ENCODE measurements at regions not wholly inside any gene's neighbourhood (a gene's known extent, or its start where the extent isn't known, plus 50 kb on each side); places are given as distances from the start of the nearest gene placed in this dataset.

DNA sequence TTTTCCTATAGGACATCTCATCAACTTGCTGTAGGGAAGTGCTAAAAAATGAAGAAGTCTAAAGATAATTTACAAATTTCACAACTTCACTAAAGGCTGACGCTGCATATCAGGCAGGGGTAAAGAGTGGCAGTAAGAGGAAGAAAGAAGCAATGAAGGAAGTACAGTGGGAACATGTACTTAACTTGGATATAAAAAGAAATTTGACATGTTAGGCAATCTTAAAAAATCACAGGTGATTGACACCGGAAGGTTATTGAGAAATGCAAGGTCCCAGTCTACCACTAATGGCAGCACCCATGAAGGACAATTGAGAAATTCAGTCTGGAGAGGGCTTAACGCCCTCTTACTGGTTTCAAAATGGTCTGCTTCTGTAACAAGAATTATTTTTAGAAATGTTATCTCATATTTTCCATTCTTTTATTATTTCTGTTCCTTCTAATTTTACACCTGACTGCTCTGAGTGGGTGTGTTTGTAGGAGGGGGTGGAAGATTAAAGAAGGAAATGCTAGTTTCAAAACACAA is 358.1 kb downstream of the KCNJ2 start:
- Mint-ChIP-seq H3K9me3 (no peaks in the 10 kb centered on the region), H3K4me1 (ENCODE audit: low read depth) (no peaks in the 10 kb centered on the region), H3K36me3 (no peaks in the 10 kb centered on the region), H3K27me3 (no peaks in the 10 kb centered on the region), H3K27ac (no peak overlapping the region), H3K4me3 (no peak overlapping the region)
- POLR2A ChIA-PET = no interaction called here
- CTCF ChIA-PET = no interaction called here
- DNase-seq = no peak
- intact Hi-C loops (cut with micrococcal nuclease) = no loop called here

DNA sequence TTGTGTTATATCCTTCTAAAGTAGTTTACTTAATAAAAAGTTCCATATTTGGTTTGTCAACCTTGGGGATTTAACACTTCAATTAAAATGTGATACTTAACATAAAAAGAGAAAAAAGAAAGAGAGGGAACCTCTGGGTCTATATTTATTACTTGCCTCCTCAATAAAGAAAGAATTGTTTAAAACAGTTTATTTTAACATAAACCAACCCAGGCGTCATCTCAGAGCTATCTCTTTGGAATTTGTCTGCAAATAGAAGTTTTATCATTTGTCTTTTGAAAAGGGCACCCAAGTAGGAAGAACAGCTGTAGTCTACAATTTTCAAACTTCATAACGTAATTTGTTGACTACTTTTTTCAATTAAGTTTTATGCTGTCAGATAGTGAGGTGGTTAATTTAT is 364.1 kb downstream of the KCNJ2 start:
- CTCF ChIA-PET = no interaction called here
- H3K4me3 Mint-ChIP-seq = no peak overlapping the region
- DNase-seq = no peak
- H3K4me1 Mint-ChIP-seq (ENCODE audit: low read depth) = no peaks in the 10 kb centered on the region
- H3K27ac Mint-ChIP-seq = no peak overlapping the region
- no peaks in the 10 kb centered on the region for H3K36me3 Mint-ChIP-seq
- POLR2A ChIA-PET = no interaction called here
- no peaks in the 10 kb centered on the region for H3K9me3 Mint-ChIP-seq
- no peaks in the 10 kb centered on the region for H3K27me3 Mint-ChIP-seq
- intact Hi-C loops (cut with micrococcal nuclease) = no loop called here

DNA sequence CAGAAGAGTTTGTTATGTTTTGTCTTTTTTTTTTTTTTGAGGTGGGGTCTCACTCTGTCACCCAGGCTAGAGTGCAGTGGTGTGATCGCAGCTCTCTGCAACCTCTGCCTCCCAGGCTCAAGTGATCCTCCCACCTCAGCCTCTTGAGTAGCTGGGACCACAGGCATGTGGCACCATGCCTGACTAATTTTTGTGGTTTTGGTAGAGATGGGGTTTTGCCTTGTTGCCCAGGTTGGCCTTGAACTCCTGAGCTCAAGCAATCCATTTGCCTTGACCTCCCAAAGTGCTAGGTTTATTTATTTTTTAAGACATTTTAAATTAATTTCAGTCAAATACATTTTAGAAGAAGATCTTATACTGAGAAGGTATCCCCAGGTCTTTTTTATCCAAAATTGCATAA is 366.7 kb downstream of the KCNJ2 start:
- no peak for DNase-seq
- no peaks in the 10 kb centered on the region for H3K36me3 Mint-ChIP-seq
- no peaks in the 10 kb centered on the region for H3K4me1 Mint-ChIP-seq (ENCODE audit: low read depth)
- intact Hi-C loops (cut with micrococcal nuclease) = no loop called here
- H3K27me3 Mint-ChIP-seq = no peaks in the 10 kb centered on the region
- CTCF ChIA-PET = no interaction called here
- H3K9me3 Mint-ChIP-seq = no peaks in the 10 kb centered on the region
- no peak overlapping the region for H3K27ac Mint-ChIP-seq
- no peak overlapping the region for H3K4me3 Mint-ChIP-seq
- POLR2A ChIA-PET = no interaction called here

DNA sequence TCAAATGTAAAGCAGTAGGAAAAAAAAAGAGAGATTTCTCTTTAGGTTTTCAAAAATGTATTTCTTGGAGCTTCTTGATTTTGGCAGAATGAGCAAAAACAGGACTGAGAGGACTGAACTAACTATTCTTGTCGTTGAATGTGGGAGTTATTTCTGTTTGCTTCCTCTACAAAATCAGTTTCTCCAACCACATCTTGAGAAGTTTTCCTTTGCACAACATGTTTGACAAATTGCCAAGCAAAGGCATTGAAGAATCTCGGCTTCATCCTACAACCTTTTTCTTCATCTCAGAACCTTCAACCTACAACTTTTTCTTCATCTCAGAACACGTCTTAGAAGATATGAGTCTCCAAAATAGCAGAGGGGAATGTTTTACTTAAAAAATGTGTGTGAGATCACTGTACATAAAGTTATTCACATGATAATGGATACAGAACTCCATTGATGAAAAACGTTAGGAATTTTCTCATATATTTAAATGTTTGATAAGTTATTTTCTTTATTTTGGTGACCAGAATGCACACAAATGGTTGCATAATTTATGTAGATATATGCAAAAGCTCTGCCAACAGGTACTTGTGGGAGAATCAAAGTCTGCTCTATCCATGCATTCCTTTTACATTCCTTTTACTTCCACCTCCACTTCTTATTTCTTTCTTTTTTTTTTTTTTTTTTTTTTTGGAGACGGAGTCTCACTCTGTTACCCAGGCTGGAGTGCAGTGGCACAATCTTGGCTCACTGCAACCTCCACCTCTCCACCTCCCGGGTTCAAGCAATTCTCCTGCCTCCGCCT is 370.0 kb downstream of the KCNJ2 start:
- peaks cover 3% of the 10 kb centered on the region for H3K27me3 Mint-ChIP-seq
- H3K27ac Mint-ChIP-seq = no peak overlapping the region
- intact Hi-C loops (cut with micrococcal nuclease) = no loop called here
- POLR2A ChIA-PET = no interaction called here
- DNase-seq = no peak
- CTCF ChIA-PET = no interaction called here
- no peaks in the 10 kb centered on the region for H3K36me3 Mint-ChIP-seq
- no peak overlapping the region for H3K4me3 Mint-ChIP-seq
- H3K9me3 Mint-ChIP-seq = no peaks in the 10 kb centered on the region
- H3K4me1 Mint-ChIP-seq (ENCODE audit: low read depth) = no peaks in the 10 kb centered on the region

DNA sequence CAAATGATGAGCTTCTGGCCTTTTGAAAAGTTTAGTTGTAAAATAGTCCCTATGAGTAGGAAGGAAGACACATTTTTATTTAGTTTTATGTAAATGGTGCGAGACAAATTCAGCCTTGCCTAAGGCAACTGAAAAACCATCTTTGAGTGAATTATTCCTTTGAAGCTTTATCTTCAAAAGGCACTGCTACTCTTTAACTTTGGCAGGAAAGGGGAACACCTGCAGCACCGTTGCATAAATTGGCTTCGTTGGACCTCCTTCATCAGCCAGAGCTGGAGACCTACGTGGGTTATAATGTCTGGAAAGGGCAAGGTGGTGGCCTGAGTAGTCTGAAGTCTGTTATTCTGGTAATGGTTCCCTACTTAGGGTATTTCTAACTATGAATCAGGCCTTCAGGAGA is 373.5 kb downstream of the KCNJ2 start:
- no peak overlapping the region for H3K27ac Mint-ChIP-seq

DNA sequence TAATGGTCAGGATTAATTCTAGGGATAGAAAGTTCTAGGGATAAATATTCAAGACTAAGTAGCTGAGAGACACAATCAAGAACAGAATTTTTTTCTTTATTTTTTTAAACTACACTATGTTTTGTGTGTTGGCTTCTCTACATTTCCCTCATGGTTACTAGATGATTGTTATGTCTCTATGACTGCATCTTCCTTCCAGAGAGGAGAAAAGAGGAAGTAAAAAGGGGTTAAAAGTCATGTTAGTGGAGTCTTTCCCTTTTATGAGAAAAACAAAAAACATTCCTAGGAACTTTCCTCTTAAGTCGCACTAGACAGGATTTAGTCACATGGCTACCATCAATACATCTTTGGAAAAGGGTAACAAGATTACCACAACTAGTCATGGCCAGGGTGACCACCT is 375.0 kb downstream of the KCNJ2 start:
- H3K4me3 Mint-ChIP-seq = no peak overlapping the region
- peaks cover 3% of the 10 kb centered on the region for H3K27me3 Mint-ChIP-seq
- CTCF ChIA-PET = no interaction called here
- H3K36me3 Mint-ChIP-seq = no peaks in the 10 kb centered on the region
- no peak overlapping the region for H3K27ac Mint-ChIP-seq
- no peaks in the 10 kb centered on the region for H3K9me3 Mint-ChIP-seq
- POLR2A ChIA-PET = no interaction called here
- H3K4me1 Mint-ChIP-seq (ENCODE audit: low read depth) = no peaks in the 10 kb centered on the region
- DNase-seq = no peak
- intact Hi-C loops (cut with micrococcal nuclease) = no loop called here

More for the DNA sequence above, 373.5 kb downstream of the KCNJ2 start:
- peaks cover 3% of the 10 kb centered on the region for H3K27me3 Mint-ChIP-seq
- ChIA-PET CTCF (no interaction called here), POLR2A (no interaction called here)
- H3K4me3 Mint-ChIP-seq = no peak overlapping the region
- no peaks in the 10 kb centered on the region for H3K9me3 Mint-ChIP-seq
- H3K4me1 Mint-ChIP-seq (ENCODE audit: low read depth) = no peaks in the 10 kb centered on the region
- H3K36me3 Mint-ChIP-seq = no peaks in the 10 kb centered on the region
- intact Hi-C loops (cut with micrococcal nuclease) = no loop called here
- DNase-seq = no peak

DNA sequence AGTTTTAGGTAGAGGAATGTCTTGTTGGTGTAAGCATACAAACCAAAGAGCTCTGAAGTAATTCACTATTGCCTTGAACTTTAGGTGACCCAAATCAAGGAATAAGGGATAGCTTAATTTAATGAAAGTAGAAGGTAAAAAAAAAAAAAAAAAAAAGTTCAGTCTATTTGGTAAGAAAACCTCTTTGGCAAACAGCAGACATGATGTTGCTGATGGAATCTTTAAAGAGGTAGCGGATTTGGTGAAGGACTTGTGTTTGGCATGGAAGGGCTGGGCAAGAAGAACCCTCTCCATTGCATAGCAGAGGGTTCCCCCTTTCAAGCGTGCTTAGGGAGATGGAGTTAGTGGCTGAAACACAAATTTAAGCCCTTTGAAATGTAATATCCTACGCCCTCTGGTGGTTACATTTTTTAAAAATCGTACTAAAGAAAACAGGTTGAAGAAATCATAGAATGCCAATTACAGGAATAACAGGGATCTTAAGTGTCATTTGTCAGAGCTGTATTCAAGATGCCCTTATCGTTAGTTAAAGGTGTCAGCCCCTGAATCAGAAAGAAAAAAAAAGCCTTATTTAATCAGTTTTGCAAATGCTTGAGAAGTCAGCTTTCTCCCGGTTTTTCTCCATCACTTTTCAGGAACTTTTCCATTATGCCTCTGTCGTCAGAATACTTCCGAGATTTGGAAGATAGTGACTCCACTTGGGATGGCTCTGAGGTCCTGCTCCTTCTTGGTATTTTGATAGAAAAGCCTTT is 383.1 kb downstream of the KCNJ2 start:
- H3K27ac Mint-ChIP-seq = no peak overlapping the region
- H3K27me3 Mint-ChIP-seq = no peaks in the 10 kb centered on the region
- H3K9me3 Mint-ChIP-seq = no peaks in the 10 kb centered on the region
- DNase-seq = no peak
- intact Hi-C loops (cut with micrococcal nuclease) = loop anchor here (5.0 kb wide), 3 partner anchors 945 to 1025 kb away; no protein-coding TSS in a partner anchor
- H3K36me3 Mint-ChIP-seq = no peaks in the 10 kb centered on the region
- ChIA-PET POLR2A (no interaction called here), CTCF (interaction anchor here (0.7 to 1.3 kb wide), 2 partner anchors 983 to 1028 kb away, joined by 3 to 7 read pairs; no protein-coding TSS in a partner anchor)
- no peak overlapping the region for H3K4me3 Mint-ChIP-seq
- no peaks in the 10 kb centered on the region for H3K4me1 Mint-ChIP-seq (ENCODE audit: low read depth)

DNA sequence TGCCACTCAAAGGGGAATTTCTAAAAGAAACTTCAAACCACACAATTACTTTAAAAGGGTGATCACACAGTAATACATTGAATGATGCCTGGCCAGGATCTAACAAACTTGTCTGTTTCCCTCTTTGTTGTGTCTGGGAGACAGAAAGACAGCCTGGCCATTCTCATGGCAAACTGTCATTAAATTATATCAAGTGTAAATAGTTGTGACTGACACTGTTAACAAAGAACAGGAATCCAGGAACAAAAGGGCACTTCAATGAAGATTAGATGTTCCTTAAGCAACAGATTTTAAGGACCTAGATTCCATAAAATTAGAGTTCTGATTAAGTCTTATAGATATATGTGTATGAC is 383.6 kb downstream of the KCNJ2 start:
- no peak for DNase-seq
- POLR2A ChIA-PET = no interaction called here
- Mint-ChIP-seq H3K4me3 (no peak overlapping the region), H3K36me3 (no peaks in the 10 kb centered on the region), H3K4me1 (ENCODE audit: low read depth) (no peaks in the 10 kb centered on the region), H3K9me3 (no peaks in the 10 kb centered on the region), H3K27me3 (no peaks in the 10 kb centered on the region), H3K27ac (no peak overlapping the region)
- intact Hi-C loops (cut with micrococcal nuclease) = loop anchor here (5.0 kb wide), 3 partner anchors 946 to 1026 kb away; no protein-coding TSS in a partner anchor
- CTCF ChIA-PET = interaction anchor here (0.7 to 1.3 kb wide), 2 partner anchors 984 to 1028 kb away, joined by 3 to 7 read pairs; no protein-coding TSS in a partner anchor

DNA sequence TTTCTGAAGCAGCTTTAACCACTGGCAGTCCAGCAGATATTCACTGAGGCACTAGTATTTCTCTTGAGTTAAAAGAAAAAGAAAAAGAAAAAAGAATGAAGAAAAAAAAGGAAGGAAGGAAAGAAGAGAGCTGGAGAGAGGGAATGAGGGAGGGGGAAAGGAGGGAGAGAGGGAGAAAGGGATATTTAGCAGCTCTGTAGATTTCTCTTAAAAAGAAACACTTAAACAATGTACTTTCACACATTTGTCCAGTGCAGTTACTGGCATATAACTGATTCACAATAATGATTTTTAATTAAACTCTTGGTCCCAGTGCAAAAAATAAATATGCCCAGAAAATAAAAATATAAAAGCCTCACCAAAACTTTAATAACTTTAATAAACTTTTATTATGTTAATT is 386.4 kb downstream of the KCNJ2 start:
- H3K36me3 Mint-ChIP-seq = no peaks in the 10 kb centered on the region
- POLR2A ChIA-PET = no interaction called here
- no peak overlapping the region for H3K27ac Mint-ChIP-seq
- intact Hi-C loops (cut with micrococcal nuclease) = no loop called here
- no peak overlapping the region for H3K4me3 Mint-ChIP-seq
- no peaks in the 10 kb centered on the region for H3K27me3 Mint-ChIP-seq
- no peak for DNase-seq
- no peaks in the 10 kb centered on the region for H3K9me3 Mint-ChIP-seq
- CTCF ChIA-PET = no interaction called here
- no peaks in the 10 kb centered on the region for H3K4me1 Mint-ChIP-seq (ENCODE audit: low read depth)

DNA sequence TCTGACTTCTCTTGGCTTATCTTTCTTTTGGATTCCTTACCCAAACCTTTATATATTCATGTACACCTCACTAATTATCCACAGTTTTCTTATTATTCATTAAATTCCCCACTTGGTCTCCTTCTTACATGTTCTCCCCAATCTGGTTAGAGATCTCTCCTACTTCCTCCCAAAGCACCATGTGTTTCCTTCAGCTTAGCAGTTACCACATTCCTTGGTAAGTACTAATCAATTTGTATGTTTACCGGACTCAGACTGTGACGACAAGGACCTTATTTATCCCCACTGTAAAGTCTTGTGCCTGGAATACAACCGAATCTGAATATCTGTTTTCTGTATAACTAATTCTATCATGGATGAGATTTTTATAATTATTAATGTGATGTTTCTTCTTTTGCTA is 389.5 kb downstream of the KCNJ2 start:
- Mint-ChIP-seq H3K27ac (no peak overlapping the region), H3K9me3 (no peaks in the 10 kb centered on the region), H3K4me3 (no peak overlapping the region), H3K36me3 (no peaks in the 10 kb centered on the region), H3K4me1 (ENCODE audit: low read depth) (no peaks in the 10 kb centered on the region), H3K27me3 (no peaks in the 10 kb centered on the region)
- ChIA-PET POLR2A (no interaction called here), CTCF (no interaction called here)
- intact Hi-C loops (cut with micrococcal nuclease) = no loop called here
- DNase-seq = no peak

DNA sequence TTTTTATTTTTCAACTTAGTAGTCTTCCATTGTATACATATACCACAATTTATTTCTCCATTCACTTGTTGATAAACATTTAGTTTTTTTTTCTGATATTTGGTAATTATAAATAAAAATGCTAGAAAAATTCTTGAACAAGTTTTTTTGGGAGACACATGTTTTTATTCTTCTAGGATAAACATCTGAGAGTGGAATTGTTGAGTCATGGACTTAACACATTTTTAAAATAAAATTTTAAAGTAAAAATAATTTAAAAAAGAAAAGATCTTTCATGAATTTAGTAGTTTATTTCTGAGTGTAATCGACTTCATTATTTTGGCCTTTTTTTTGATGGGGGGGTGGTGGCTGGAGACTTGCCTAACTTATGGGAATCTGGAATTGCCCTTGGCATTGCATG is 391.1 kb downstream of the KCNJ2 start:
- CTCF ChIA-PET = no interaction called here
- intact Hi-C loops (cut with micrococcal nuclease) = no loop called here
- Mint-ChIP-seq H3K27ac (no peak overlapping the region), H3K9me3 (no peaks in the 10 kb centered on the region), H3K4me1 (ENCODE audit: low read depth) (no peaks in the 10 kb centered on the region), H3K4me3 (no peak overlapping the region), H3K36me3 (no peaks in the 10 kb centered on the region), H3K27me3 (no peaks in the 10 kb centered on the region)
- POLR2A ChIA-PET = no interaction called here
- DNase-seq = no peak

DNA sequence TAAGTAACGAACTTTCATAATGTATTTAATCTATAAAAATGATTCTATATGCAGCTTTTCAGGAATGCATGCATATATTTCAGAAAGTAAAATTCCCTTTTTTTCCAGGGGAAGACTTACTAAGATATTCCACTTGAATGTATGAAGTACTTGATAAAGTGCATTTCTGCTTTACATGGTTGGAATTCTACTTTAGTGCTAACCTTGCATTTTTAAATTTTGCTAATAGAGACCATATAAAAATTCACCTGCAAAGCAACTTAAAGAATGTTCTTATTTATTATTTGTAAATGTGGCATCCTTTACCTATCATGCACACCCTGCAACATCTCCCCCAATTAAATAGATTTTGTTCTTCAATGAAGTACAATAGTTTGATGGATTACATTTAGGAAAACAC is 392.8 kb downstream of the KCNJ2 start:
- intact Hi-C loops (cut with micrococcal nuclease) = no loop called here
- DNase-seq = no peak
- Mint-ChIP-seq H3K27ac (no peak overlapping the region), H3K36me3 (no peaks in the 10 kb centered on the region), H3K4me3 (no peak overlapping the region), H3K27me3 (no peaks in the 10 kb centered on the region), H3K9me3 (no peaks in the 10 kb centered on the region), H3K4me1 (ENCODE audit: low read depth) (no peaks in the 10 kb centered on the region)
- POLR2A ChIA-PET = no interaction called here
- CTCF ChIA-PET = no interaction called here

DNA sequence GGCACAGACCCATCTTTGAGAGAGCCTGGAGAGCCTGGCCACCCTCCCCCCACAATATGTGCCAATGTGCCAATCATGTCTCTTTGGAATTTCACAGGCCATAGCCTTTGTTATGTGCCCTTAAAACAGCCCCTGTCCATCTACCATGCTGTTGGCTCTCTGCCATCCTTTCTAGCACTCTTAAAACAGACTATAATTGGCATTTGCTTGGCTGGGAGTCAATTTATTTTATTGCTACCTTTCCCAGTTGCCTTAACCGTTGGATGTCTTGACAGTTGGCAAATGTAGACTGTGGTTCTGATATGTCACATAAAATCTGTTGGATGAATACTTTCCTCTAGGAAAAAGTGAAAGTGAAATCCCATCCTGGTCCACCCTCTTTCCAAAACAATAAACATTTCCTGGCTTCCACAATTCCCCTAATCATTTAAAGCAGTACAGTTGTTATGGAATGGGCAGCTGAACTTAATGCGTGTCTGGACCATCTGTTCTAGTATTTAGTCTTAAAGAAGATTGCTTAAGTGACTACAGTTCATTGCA is 394.0 kb downstream of the KCNJ2 start:
- H3K36me3 Mint-ChIP-seq = no peaks in the 10 kb centered on the region
- intact Hi-C loops (cut with micrococcal nuclease) = no loop called here
- no peaks in the 10 kb centered on the region for H3K4me1 Mint-ChIP-seq (ENCODE audit: low read depth)
- H3K27me3 Mint-ChIP-seq = no peaks in the 10 kb centered on the region
- CTCF ChIA-PET = no interaction called here
- H3K9me3 Mint-ChIP-seq = no peaks in the 10 kb centered on the region
- no peak overlapping the region for H3K27ac Mint-ChIP-seq
- H3K4me3 Mint-ChIP-seq = no peak overlapping the region
- DNase-seq = no peak
- POLR2A ChIA-PET = no interaction called here
